Stimulated activated naive CD4-positive, alpha-beta T cell treated with Interleukin-2 at 50 U/mL for 16 hours (primary cell): ENCODE measurements at regions not wholly inside any gene's neighbourhood (a gene's known extent, or its start where the extent isn't known, plus 50 kb on each side); places are given as distances from the start of the nearest gene placed in this dataset.
"Not testable (repeated sequence)": the region's sequence is repeated elsewhere in the genome, so short reads cannot be mapped to it uniquely, and the experiment has no call there.

Experiments
- DNase-seq: peaks from one replicate; lab custom pipeline; 2025; lab: John Stamatoyannopoulos, UW

DNA sequence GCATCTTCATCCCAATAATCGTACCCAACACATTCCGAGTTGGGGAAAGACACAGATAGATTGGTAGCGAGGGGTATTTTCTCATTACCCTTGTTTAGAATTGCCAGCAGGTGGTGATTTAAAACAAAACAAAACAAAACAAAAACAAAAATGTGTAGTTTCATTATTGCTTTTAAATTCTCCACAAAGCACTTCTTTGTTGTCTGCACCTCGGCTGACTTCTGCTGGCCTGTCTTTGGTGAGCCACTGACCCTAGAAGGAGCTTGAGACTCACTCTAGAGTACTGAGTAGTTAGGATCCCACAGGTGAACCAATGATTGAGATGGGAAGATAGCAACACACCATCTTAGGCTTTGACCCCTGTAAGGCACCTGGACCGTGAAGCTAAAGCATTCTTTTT, 105.4 kb upstream of the BET1 start:
- DNase-seq, result no peak

DNA sequence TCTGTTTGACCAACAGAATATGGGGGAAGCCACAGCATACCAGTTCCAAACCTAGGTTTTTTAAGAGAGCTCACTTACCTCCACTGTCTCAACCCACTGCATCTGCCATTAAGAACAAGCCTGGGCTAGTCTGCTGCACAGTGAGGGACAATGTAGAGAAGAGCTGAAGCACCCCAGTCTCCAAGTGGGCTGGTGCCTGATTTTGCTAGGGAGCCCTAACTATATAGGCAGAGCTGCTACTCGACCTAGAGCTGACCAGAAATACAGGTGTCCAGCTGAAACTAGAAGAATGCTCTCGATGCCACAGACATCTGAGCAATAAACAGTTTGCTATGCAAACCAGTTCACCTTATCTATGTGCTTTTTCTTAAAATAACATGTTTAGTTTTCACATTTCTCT, 106.9 kb upstream of the BET1 start:
- no peak for DNase-seq

DNA sequence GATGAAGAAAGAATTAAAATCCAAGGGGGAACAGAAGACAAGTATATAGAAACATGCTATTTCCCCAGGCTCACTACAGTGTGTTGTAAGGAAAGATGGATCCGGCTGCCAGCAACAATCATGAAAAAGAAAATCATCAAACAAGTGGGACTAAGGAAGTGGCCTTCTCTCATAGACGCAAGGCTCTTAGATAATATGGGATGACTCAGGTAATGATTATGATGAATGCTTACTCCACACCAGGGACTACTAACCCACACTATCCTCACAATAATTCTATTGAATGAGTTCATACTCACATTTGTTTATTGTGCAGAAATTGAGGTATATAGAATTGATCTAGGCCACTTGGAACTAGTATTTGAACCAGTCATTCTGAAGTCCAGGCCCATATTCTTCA, 111.2 kb upstream of the BET1 start:
- no peak for DNase-seq

DNA sequence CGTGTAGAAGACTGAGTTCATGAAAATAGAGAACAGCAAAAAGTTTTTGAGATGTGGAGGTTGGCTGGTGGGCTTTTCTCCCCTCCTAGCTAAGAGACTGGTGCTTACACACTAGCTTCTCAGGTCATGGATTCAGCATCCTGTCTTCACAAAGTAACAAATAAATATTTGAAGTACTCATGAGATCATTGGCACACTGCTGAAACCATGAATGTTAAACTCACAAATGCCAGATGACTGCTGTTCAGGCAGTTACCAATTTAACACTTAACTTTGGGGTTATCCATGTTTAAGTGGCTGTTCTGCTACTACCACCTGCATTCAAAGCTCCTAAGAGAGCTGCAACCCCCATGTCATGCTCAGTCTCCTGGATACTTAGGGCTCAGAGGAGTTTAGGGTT, 119.0 kb upstream of the BET1 start:
- DNase-seq, result no peak

DNA sequence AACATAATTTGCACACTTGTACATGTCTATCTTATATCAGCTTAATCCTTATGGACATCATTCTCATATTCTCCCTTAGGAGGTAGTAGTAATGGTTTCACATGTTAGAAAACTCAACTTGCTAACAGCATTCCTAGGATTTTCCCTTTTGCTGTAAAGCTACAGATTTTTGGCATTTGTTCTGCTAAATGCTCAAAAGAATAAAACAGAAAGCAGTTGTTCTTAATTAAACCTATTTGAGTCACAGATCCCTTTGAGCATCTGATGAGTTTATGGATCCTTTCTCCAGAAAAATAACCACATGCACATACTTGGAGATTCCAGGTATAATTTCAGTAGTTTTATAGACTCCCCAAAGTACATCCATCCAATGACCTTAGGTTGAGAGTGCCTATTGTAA, 122.9 kb upstream of the BET1 start:
- DNase-seq, result no peak

DNA sequence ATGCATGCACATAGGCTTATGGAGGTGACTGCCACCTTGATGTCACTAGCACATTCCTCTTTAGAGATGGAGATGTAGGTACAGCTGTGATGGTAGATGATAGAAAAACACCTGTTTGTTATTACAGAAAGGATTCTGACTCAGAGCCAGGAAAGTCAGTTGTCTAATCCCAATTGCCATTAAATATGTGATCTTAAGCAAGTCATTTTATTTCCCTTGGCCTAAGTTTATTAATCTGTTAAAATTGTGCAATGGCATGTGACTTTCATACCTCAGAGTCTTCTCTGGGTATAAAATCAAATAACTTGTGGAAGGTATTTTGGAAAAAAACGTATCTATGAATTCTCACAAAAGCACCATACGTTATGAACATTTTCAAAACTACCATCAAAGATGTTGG, 123.9 kb upstream of the BET1 start:
- no peak for DNase-seq

DNA sequence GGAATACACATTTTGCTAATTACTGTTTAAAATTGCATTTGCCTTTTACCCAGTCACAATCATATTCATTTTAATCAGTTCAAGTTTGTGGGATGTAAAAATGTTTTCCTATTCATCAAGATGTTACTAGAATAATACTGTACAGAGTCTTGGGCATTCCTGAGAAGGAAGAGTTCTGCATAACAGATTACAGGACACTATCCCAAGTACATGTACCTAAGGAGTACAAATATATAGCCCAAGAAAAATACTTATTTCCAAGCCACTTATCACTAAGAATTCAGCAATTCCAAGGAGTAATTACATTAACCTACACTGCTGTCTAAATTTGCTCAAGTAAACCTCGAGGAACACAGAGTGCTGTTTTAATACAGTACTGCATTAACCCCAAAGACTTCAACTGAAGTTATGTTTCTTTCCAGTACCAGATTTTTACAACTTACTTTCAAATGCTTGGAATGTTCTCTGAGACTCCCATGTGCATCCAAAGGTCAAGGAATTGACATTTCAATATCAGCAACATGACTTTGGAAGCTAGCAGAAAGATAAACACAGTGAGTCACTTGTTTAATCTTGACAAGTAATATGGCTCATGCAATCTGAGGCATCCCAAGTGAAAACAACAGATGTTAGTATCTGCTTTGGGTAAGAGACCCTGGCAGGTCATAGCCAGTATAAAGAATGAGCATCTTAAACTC, 125.4 kb upstream of the BET1 start:
- DNase-seq, result no peak

DNA sequence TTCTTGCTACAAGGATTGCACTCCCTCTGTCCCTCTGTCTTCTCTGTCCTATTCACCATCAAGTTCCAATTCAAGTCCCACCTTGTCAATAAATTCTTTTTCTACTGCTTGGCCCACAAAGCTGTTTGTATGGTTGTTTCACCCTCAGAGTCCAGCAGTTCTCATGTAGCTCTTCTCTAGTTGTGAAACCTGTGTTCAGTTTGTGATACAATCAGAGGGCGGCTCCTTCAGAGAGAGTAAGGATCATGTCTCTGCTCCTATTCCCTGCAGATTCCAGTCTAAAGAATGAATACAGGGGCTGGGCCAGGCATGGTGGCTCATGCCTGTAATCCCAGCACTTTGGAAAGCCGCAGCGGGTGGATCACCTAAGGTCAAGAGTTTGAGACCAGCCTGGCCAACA, 126.6 kb upstream of the BET1 start:
- DNase-seq, result no peak

DNA sequence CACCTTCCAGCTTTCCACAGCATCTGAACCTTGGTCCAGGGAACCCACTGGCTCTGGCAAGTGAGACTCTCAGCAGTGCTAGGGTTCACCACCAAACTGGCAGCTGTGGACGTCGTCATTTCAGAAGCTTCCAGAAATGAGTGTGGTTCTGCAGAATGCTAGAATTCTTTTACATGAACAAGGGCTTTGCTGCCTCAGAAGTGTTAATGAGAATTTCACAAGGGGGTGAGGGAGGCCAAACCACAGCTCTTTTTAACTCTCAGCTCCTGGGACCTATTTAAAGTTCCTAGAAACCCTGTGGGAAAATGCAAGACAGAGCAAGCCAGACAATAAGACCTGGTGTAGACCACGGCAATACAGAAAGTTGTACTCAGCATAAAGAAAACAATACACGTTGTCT, 129.3 kb upstream of the BET1 start:
- no peak for DNase-seq

DNA sequence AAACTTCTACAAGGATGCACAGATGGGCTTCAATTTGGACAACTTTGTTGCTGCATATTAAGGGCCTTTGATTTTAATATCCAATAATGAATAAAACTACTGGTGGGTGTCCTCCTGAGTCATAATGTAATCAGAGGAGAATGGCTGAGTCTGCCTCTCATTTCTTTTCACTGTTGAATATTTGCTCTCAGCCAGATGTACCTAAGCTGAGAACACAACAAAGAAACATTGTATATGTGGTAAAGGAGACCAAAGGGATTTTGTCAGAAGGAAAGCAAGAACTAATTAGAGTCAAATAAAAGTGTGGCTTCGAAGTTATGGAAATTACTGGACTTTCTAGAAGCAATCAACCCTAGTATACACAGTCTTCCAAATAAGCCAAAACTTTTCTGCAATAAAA, 131.0 kb upstream of the BET1 start:
- no peak for DNase-seq

DNA sequence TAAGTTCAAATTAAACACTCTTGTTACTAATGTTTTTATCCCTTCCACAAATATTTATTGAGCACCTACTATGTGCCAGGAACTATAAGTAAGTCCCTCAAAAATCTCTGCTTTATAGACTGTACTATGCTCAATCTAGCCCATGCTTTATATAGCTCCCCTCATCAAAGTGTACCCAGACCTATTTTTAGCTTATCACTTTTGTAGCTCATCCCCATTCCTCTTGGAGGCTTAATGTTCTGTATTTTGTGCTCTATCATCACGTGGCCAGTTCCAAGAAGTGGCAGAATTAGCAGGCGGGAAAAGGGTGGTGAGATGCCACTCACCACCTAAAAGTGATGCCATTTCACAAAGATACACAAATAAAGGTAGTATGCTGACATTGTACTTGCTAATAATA, 138.1 kb upstream of the BET1 start:
- DNase-seq, result no peak

DNA sequence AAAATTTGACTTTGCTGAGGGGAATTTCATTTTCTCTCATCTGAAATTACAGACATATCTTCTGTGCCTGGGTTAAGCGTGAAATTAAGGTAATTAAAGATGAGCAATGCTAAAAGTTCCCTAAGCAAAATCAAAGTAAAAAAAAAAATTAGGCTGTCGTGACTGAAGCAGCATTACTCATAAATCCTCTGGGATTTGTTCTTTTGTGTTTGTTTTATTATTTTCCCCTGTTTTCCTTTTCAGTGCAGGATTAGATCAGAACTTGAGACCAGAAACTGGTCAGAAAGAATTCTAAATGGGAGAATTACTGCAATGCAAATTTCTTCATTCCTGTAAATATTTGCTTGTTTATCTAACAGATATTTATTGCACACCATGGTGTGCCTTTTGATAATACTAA, 141.4 kb upstream of the BET1 start:
- DNase-seq, result no peak

DNA sequence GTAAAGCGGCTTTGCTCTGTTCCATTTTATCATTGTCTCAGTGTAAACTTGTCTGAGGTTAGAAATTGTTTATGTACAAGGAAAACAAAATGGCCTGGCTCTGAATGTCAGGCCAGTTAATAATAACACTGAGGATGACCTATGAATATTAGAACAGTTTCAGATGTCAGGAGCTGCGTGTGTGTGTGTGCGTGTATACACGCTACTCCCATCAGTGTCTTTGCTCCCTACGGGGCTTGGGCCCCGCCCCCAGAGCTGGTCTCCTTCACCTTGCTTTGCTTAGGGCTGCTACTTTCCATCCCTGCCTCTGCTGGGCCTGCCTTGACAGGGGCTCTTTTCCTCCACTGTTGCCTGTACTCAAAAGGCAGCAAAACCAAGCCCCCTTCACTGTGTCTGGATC, 142.3 kb upstream of the BET1 start:
- DNase-seq, result no peak

DNA sequence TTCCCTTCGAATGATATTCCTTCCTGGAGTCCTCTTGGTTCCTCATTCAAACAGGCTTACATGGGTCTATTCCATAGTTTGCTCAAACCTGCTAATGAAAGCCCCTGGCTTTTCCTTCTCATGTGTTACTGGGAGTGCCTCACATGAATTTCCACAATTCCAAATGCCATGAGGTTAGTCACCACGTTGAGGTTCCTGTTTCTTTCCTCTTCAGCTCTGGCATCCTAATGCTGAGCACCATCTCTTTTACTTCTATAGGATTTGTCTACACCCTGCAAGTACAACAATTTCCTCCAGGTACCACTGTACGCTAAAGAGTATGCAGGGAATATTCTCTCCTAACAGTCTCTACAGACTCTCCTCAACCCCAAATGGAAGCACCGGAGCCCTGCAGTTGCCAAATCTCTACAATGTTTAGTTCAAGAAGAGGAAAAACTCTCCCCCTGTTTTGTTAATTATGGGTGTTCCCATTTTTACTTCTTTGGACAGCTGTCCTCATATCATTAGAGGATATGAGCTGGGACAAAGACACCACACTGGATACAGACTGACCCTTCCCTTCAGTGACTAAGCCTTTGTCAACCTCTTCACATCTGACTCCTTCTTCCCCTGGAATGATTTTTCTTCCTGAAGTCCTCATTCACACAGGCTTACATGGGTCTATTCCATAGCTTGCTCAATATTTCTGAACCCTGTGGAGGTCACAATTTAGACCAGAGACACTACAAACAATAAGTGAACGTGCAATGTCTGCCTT, 145.8 kb upstream of the BET1 start:
- DNase-seq, result no peak

DNA sequence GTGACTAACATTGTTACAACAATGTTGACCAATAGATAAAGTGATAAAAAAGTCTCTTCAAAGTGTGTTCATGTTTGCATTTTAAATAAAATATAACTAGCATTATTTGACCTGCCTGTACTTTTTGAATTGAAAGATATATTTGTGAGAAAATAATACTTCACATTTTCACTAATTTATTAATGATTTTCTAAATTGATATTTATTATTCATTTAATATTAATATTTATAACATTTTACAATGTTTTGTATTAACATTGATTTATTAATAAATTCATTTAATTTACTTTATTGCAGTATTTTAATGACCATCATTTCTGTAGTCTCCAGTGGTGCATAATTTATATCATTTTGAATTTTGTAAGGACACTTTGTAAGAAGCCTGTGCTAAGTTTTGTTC, 150.0 kb upstream of the BET1 start:
- no peak for DNase-seq

DNA sequence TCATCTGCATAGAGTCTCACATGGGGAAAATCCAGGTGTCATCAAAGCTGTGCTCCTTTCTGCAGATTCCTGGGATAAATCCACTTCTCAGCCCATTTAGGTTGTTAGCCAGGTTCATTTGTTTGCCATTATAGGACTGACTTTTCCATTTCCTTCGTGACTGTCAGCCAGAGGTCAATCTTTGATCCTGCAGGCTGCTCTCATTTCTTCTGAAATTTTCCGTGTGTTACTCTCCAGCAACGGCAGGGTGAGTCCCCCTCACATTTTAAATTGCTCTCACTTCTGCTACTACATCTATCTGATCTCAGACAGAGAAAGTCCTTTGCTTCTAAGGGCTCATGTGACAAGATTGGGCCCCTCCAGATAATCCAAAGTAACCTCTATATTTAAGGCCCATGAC, 150.7 kb upstream of the BET1 start:
- no peak for DNase-seq

DNA sequence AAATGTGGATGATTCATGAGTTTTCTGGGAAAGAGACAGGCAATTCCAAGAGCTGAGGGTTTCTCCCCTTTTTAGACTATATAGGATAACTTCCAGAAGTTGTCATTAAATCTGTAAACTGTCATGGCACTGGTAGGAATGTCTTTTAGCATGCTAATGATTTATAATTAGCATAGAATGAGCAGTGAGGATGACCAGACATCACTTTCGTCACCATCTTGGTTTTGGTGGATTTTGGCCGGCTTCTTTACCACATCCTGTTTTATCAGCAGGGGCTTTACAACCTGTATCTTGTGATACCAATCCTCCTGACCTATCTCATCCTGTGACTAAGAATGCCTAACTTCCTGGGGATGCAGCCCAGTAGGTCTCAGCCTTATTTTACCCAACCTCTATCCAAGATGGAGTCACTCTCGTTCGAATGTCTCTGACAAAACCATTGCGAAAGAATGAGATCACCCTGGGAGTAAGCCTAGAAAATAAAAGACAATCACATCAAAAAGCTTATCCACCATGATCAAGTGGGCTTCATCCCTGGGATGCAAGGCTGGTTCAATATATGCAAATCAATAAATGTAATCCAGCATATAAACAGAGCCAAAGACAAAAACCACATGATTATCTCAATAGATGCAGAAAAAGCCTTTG, 153.6 kb upstream of the BET1 start:
- DNase-seq, result not testable (repeated sequence)

DNA sequence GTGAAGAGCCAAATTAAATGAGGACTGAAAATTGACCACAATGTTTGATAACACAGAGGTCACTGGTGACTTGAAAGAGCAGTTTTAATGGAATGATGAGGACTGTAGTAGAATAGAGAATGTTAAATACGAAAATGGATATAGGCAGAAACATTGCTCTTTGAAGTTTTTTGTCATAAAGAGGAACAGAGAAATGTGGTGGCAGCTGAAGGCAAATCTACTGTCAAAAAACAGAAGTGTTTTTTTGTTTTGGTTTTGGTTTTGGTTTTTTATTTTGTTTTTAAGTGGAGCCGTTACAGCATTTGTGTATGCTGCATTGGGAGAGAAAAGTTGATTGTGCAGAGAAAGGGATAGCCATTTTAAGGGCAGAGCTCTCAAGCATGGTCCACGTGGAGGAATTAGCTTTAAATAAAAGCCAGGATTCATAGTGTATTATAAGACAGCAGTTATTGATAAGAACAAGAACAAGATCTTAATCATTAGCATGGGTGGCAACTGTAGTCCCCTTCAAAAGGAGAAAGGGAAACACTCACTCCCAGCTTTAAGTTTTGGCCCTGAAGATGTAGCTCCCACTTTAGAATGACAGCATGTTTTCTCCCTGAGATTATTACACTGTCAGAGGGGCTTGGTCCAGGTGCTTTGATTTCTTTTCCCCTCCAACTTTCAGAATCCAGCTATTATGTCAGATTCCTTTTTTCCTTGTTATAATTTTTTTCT, 156.7 kb upstream of the BET1 start:
- no peak for DNase-seq

DNA sequence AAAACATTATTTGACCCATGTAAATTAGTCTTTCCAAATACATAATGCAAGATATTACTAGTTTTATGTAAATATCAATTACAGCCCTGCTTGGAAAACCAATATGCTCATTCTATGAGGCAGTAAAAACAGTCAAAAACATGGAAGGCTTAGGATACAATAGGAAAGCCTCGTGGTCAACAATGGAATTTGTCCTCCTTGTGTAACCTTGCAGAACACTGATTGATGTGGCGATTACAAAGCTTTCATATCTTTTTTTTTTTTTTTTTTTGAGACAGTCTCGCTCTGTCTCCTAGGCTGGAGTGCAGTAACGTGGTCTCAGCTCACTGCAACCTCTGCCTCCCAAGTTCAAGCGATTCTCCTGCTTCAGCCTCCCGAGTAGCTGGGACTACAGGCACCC, 157.3 kb upstream of the BET1 start:
- DNase-seq, result no peak

DNA sequence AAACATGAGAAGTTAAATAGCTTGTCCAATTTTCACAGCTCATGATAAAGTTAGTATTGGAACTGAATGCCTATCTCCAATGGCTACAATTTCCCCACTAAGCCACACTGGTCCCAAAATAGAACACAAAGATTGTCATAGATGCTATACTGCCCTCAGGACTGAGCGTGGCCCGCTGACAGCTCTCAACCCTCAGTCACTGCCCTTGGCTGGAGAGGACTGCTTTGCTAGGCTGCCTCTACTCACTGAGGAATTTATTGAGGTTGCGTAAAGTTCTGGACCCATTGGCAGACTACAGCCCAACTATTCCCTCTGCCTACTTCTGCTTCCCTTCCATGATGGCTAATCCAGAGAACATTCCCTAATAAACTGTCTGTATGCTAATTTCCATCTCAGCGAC, 165.5 kb upstream of the BET1 start:
- DNase-seq, result no peak

DNA sequence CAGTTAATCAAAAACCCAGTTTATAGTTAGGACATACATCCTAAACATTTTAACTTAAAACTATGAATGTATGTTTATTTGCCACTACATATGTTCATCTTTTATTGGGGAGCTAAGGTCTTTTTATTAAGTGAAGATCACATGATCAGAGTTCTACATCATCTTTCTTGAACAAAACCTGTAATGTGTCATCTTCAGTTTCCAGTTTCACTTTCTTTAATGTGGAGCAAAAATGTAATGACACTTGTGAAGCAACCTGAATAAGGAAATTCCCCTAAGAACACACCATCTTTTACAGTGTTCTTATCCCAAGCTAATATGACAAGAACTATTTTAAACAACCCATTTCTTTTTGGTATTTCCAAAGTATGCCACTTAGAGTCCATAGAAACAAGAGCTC, 166.7 kb upstream of the BET1 start:
- DNase-seq, result no peak

DNA sequence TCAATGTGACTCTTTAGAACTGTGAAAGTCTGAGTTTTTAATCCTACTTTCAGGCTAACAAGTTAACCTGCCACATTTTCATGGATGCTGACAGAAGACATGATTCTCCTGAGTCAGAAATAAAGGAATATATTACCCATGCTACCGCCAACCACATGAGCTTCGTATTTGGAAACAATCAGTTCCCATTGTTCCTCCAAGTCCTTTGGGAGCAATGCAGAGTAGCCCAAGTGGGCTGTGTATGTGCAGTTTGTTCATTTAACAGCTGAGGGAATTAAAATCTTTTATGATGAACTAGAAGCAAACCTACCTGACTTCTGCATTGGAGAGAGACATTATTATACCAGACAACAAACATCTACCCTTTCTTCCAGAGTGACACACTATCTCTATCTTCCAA, 169.3 kb upstream of the BET1 start:
- DNase-seq, result no peak

DNA sequence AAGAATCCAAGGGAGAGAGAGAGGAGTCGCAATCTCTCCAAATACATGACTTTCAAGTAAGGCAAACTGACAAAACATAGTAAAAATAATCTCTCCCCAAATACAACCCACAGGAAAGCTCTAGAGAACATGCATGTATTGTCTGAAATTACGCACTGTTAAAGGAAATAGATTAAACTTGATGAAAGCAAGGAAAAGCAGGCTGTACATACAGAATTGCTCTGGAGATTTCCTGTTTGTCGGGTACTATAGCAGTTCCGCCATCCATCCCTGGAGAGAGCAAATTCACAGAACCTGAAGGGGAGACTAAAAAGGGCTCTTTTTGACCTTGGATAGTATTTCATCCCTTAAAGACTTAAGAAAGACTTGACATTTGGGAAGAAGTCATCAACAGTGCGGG, 170.2 kb upstream of the BET1 start:
- no peak for DNase-seq
